Neural cell (in vitro differentiated cells): ENCODE measurements at regions not wholly inside any gene's neighbourhood (a gene's known extent, or its start where the extent isn't known, plus 50 kb on each side); places are given as distances from the start of the nearest gene placed in this dataset.

Experiments used
- H2AFZ ChIP-seq: fragments of 200-600, 300-800 bp; sonication (generic), shearing (Covaris generic); 2 replicates; pipeline ENCODE4 v1.6.0; 2014; ENCODE audit warnings: low read depth, mild to moderate bottlenecking, antibody characterized with exemption, low read length, moderate library complexity
- H3F3A ChIP-seq: fragments of 200-600 bp; shearing (Covaris generic); 2 replicates; pipeline ENCODE4 v1.6.1; 2016; ENCODE audit warnings: mild to moderate bottlenecking, moderate library complexity, mixed read lengths, antibody characterized with exemption, low read length; ENCODE audit not compliant: insufficient read depth, poor library complexity, severe bottlenecking
- H3K27ac ChIP-seq: fragments of 200-600, 300-800 bp; sonication (generic), shearing (Covaris generic); 2 replicates; pipeline ENCODE4 v1.5.1; 2014; ENCODE audit warnings: mild to moderate bottlenecking, low read length, moderate library complexity
- H3K27me3 ChIP-seq: fragments of 300-800, 200-600 bp; sonication (generic), shearing (Covaris generic); 2 replicates; pipeline ENCODE4 v1.6.0; 2014; ENCODE audit warnings: mild to moderate bottlenecking, low read depth, low read length, moderate library complexity; ENCODE audit not compliant: insufficient read depth
- H3K36me3 ChIP-seq: fragments of 300-800, 200-600 bp; sonication (generic), shearing (Covaris generic); 2 replicates; pipeline ENCODE4 v1.5.1; 2014; ENCODE audit warnings: mild to moderate bottlenecking, antibody characterized with exemption, low read length, moderate library complexity; ENCODE audit not compliant: insufficient read depth
- H3K4me2 ChIP-seq: fragments of 300-800, 200-600 bp; sonication (generic), shearing (Covaris generic); 2 replicates; pipeline ENCODE4 v1.6.0; 2014; ENCODE audit warnings: mild to moderate bottlenecking, low read length
- H3K4me3 ChIP-seq: fragments of 300-800, 200-600 bp; sonication (generic), shearing (Covaris generic); 2 replicates; pipeline ENCODE4 v1.5.1; 2014; ENCODE audit warnings: mild to moderate bottlenecking, low read length, moderate library complexity
- H3K79me2 ChIP-seq: fragments of 200-600 bp; shearing (Covaris generic); replicated peaks from 2 replicates; pipeline ENCODE4 v1.6.0; 2014; ENCODE audit warnings: mild to moderate bottlenecking, low read length, moderate library complexity; ENCODE audit not compliant: insufficient read depth
- H3K9ac ChIP-seq: fragments of 300-800, 200-600 bp; sonication (generic), shearing (Covaris generic); 2 replicates; pipeline ENCODE4 v1.6.1; 2016; ENCODE audit warnings: mild to moderate bottlenecking, low read length, mixed read lengths
- H3K9me2 ChIP-seq: fragments of 200-600 bp; shearing (Covaris generic); 2 replicates; pipeline ENCODE4 v1.6.1; 2016; ENCODE audit warnings: mild to moderate bottlenecking, low read length, mixed read lengths; ENCODE audit not compliant: insufficient read depth
- H3K9me3 ChIP-seq: fragments of 200-600, 300-800 bp; sonication (generic), shearing (Covaris generic); 2 replicates; pipeline ENCODE4 v1.6.1; 2016; ENCODE audit warnings: mild to moderate bottlenecking, mixed run types, low read length, moderate library complexity, mixed read lengths
- H4K20me1 ChIP-seq: fragments of 200-600 bp; shearing (Covaris generic); 2 replicates; pipeline ENCODE4 v1.6.1; 2016; ENCODE audit warnings: mild to moderate bottlenecking, mixed run types; ENCODE audit not compliant: insufficient read depth
- EP300 ChIP-seq: fragments of 450-650 bp; conservative IDR thresholded peaks from 2 replicates; pipeline ENCODE4 v1.6.1; 2014; ENCODE audit warnings: antibody characterized with exemption, mild to moderate bottlenecking, moderate library complexity; ENCODE audit not compliant: poor library complexity, severe bottlenecking
- EZH2 ChIP-seq: fragments of 200-600, 300-800 bp; shearing (Covaris generic), sonication (generic); IDR thresholded peaks from 2 replicates; pipeline ENCODE4 v1.6.1; 2014; ENCODE audit warnings: antibody characterized with exemption, low read length, borderline replicate concordance, mild to moderate bottlenecking; ENCODE audit not compliant: insufficient read depth, poor library complexity, severe bottlenecking
- MXI1 ChIP-seq: fragments of 450-650 bp; conservative IDR thresholded peaks from 2 replicates; pipeline ENCODE4 v1.6.1; 2014; ENCODE audit warnings: antibody characterized with exemption, mild to moderate bottlenecking; ENCODE audit not compliant: poor library complexity, severe bottlenecking
- POLR2AphosphoS5 ChIP-seq: IDR thresholded peaks from 2 replicates; pipeline ENCODE4 v1.6.1; 2012
- RAD21 ChIP-seq: fragments of 450-650 bp; conservative IDR thresholded peaks from 2 replicates; pipeline ENCODE4 v1.6.1; 2014; ENCODE audit warnings: antibody characterized with exemption, mild to moderate bottlenecking, moderate library complexity
- SMC3 ChIP-seq: fragments of 450-650 bp; conservative IDR thresholded peaks from 2 replicates; pipeline ENCODE4 v1.6.1; 2014; ENCODE audit warnings: antibody characterized with exemption, mild to moderate bottlenecking, moderate library complexity; ENCODE audit not compliant: poor library complexity
- TAF1 ChIP-seq: IDR thresholded peaks from 2 replicates; pipeline ENCODE4 v1.6.1; 2012; ENCODE audit warnings: low read depth
- TF ChIP-seq, protein P1 (sequence below): IDR thresholded peaks from 2 replicates; pipeline ENCODE4 v1.6.1; 2012; ENCODE audit warnings: borderline replicate concordance
- TF ChIP-seq, protein P2 (sequence below): fragments of 450-650 bp; IDR thresholded peaks from 2 replicates; pipeline ENCODE4 v1.5.1; 2014; ENCODE audit warnings: antibody characterized with exemption, mild to moderate bottlenecking, moderate library complexity; ENCODE audit not compliant: poor library complexity, severe bottlenecking

DNA sequence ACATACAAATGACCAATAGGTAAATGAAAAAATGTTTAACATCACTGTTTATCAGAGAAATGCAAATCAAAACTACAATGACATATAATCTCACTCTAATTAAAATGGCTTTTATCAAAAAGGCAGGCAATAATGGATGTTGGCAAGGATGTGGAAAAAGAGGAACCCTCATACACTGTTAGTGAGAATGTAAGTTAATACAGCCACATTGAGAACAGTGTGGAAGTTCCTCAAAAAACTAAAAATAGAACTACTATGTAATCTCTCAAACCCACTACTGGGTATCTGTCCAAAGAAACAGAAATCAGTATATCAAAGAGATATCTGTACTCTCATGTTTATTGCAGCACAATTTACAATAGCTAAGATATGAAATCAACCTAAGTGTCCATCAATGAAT, 165.9 kb upstream of the HHIP start:
- no peaks in the 10 kb centered on the region for H3K9me3 ChIP-seq
- H3K36me3 ChIP-seq = no peaks in the 10 kb centered on the region
- H3K27me3 ChIP-seq = no peaks in the 10 kb centered on the region
- H3K79me2 ChIP-seq = no peaks in the 10 kb centered on the region
- H2AFZ ChIP-seq = no peak overlapping the region
- no peak overlapping the region for H3K4me2 ChIP-seq
- H3K9ac ChIP-seq = no peak overlapping the region
- H3F3A ChIP-seq = no peaks in the 10 kb centered on the region
- no peak overlapping the region for H3K4me3 ChIP-seq
- no peaks in the 10 kb centered on the region for H4K20me1 ChIP-seq
- no peaks in the 10 kb centered on the region for H3K9me2 ChIP-seq
- TF ChIP-seq, protein P1, sequence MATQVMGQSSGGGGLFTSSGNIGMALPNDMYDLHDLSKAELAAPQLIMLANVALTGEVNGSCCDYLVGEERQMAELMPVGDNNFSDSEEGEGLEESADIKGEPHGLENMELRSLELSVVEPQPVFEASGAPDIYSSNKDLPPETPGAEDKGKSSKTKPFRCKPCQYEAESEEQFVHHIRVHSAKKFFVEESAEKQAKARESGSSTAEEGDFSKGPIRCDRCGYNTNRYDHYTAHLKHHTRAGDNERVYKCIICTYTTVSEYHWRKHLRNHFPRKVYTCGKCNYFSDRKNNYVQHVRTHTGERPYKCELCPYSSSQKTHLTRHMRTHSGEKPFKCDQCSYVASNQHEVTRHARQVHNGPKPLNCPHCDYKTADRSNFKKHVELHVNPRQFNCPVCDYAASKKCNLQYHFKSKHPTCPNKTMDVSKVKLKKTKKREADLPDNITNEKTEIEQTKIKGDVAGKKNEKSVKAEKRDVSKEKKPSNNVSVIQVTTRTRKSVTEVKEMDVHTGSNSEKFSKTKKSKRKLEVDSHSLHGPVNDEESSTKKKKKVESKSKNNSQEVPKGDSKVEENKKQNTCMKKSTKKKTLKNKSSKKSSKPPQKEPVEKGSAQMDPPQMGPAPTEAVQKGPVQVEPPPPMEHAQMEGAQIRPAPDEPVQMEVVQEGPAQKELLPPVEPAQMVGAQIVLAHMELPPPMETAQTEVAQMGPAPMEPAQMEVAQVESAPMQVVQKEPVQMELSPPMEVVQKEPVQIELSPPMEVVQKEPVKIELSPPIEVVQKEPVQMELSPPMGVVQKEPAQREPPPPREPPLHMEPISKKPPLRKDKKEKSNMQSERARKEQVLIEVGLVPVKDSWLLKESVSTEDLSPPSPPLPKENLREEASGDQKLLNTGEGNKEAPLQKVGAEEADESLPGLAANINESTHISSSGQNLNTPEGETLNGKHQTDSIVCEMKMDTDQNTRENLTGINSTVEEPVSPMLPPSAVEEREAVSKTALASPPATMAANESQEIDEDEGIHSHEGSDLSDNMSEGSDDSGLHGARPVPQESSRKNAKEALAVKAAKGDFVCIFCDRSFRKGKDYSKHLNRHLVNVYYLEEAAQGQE = no peak
- TF ChIP-seq, protein P2, sequence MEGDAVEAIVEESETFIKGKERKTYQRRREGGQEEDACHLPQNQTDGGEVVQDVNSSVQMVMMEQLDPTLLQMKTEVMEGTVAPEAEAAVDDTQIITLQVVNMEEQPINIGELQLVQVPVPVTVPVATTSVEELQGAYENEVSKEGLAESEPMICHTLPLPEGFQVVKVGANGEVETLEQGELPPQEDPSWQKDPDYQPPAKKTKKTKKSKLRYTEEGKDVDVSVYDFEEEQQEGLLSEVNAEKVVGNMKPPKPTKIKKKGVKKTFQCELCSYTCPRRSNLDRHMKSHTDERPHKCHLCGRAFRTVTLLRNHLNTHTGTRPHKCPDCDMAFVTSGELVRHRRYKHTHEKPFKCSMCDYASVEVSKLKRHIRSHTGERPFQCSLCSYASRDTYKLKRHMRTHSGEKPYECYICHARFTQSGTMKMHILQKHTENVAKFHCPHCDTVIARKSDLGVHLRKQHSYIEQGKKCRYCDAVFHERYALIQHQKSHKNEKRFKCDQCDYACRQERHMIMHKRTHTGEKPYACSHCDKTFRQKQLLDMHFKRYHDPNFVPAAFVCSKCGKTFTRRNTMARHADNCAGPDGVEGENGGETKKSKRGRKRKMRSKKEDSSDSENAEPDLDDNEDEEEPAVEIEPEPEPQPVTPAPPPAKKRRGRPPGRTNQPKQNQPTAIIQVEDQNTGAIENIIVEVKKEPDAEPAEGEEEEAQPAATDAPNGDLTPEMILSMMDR = no peak
- TF ChIP-seq TAF1 (no peak), EZH2 (no peak), RAD21 (no peak), POLR2AphosphoS5 (no peak), SMC3 (no peak), EP300 (no peak)
- no peak overlapping the region for H3K27ac ChIP-seq

DNA sequence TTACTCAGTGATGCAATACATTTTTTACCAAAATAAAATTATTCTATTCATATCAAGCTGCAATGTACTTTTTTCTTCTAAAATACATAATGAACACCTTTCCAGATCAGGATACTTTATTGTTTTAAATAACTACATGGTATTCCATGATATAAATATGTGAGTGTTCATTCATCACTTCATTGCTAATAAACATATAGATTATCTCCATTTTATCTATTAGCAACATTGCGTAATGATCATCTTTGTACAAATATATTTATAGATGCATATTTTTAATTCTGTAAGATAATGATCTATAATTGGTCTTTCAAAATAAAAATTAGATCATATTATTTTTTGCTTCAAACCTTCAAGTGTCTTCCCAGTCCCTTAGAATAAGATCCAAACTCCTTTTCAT, 156.1 kb upstream of the HHIP start:
- TF ChIP-seq, protein P1 = no peak
- TF ChIP-seq SMC3 (no peak), MXI1 (no peak)
- TF ChIP-seq, protein P2 = no peak
- Histone ChIP-seq H3K79me2 (no peaks in the 10 kb centered on the region), H2AFZ (no peak overlapping the region), H3K36me3 (no peaks in the 10 kb centered on the region), H4K20me1 (no peaks in the 10 kb centered on the region), H3F3A (no peaks in the 10 kb centered on the region), H3K4me3 (no peak overlapping the region), H3K27ac (no peak overlapping the region), H3K4me2 (no peak overlapping the region), H3K9me2 (no peaks in the 10 kb centered on the region), H3K9ac (no peak overlapping the region), H3K9me3 (no peaks in the 10 kb centered on the region), H3K27me3 (no peaks in the 10 kb centered on the region)
